ENCODE measurements at regions not wholly inside any gene's neighbourhood (a gene's known extent, or its start where the extent isn't known, plus 50 kb on each side); places are given as distances from the start of the nearest gene placed in this dataset.
"Not testable (repeated sequence)": the region's sequence is repeated elsewhere in the genome, so short reads cannot be mapped to it uniquely, and the experiment has no call there.

GRCh38 chr13:26896986-26897668 is 136.5 kb upstream of the GPR12 start:
- DNase-seq (ENCODE audit: low read depth in 2 of 2) = no peak

- DNase-seq (ENCODE audit: low read depth in 2 of 2) = no peak
Measured at GRCh38 chr13:26895808-26896466, 135.4 kb upstream of the GPR12 start.

- DNase-seq (ENCODE audit: low read depth in 2 of 2) = no peak
Measured at GRCh38 chr13:26895081-26895807, 134.7 kb upstream of the GPR12 start.

GRCh38 chr13:26888632-26889031 is 128.0 kb upstream of the GPR12 start:
- no peak for DNase-seq (ENCODE audit: low read depth in 2 of 2)

GRCh38 chr13:26887594-26887993 is 127.0 kb upstream of the GPR12 start:
- DNase-seq (ENCODE audit: low read depth in 2 of 2) = no peak

GRCh38 chr13:26883613-26884257 is 123.1 kb upstream of the GPR12 start:
- no peak for DNase-seq (ENCODE audit: low read depth in 2 of 2)

GRCh38 chr13:26882731-26883130 is 122.1 kb upstream of the GPR12 start:
- no peak for DNase-seq (ENCODE audit: low read depth in 2 of 2)

- DNase-seq (ENCODE audit: low read depth in 2 of 2) = no peak
Measured at GRCh38 chr13:26881154-26881553, 120.6 kb upstream of the GPR12 start.

- DNase-seq (ENCODE audit: low read depth in 2 of 2) = no peak
Measured at GRCh38 chr13:26880735-26881134, 120.1 kb upstream of the GPR12 start.

- no peak for DNase-seq (ENCODE audit: low read depth in 2 of 2)
Measured at GRCh38 chr13:26878438-26878837, 117.9 kb upstream of the GPR12 start.

GRCh38 chr13:26873386-26873698 is 112.8 kb upstream of the GPR12 start:
- DNase-seq (ENCODE audit: low read depth in 2 of 2) = no peak

GRCh38 chr13:26872525-26873385 is 112.2 kb upstream of the GPR12 start:
- no peak for DNase-seq (ENCODE audit: low read depth in 2 of 2)

GRCh38 chr13:26867451-26868091 is 107.0 kb upstream of the GPR12 start:
- no peak for DNase-seq (ENCODE audit: low read depth in 2 of 2)

- no peak for DNase-seq (ENCODE audit: low read depth in 2 of 2)
Measured at GRCh38 chr13:26864576-26864975, 104.0 kb upstream of the GPR12 start.

GRCh38 chr13:26861941-26862340 is 101.4 kb upstream of the GPR12 start:
- DNase-seq (ENCODE audit: low read depth in 2 of 2) = no peak

- no peak for DNase-seq (ENCODE audit: low read depth in 2 of 2)
Measured at GRCh38 chr13:26855921-26856320, 95.3 kb upstream of the GPR12 start.

- no peak for DNase-seq (ENCODE audit: low read depth in 2 of 2)
Measured at GRCh38 chr13:26855071-26855470, 94.5 kb upstream of the GPR12 start.

- no peak for DNase-seq (ENCODE audit: low read depth in 2 of 2)
Measured at GRCh38 chr13:26853323-26853722, 92.7 kb upstream of the GPR12 start.

- no peak for DNase-seq (ENCODE audit: low read depth in 2 of 2)
Measured at GRCh38 chr13:26847281-26847680, 86.7 kb upstream of the GPR12 start.

- not testable (repeated sequence) for DNase-seq (ENCODE audit: low read depth in 2 of 2)
Measured at GRCh38 chr13:26845063-26845462, 84.5 kb upstream of the GPR12 start.

GRCh38 chr13:26839682-26840081 is 79.1 kb upstream of the GPR12 start:
- DNase-seq (ENCODE audit: low read depth in 2 of 2) = no peak
